Caco-2 (cell line): ENCODE measurements at regions not wholly inside any gene's neighbourhood (a gene's known extent, or its start where the extent isn't known, plus 50 kb on each side); places are given as distances from the start of the nearest gene placed in this dataset.

Experiments
- BruUV-seq: library from RNA; stranded (reverse); fragments of 400-500 nt; replicated peaks from 2 replicates; lab custom pipeline; 2021; lab: Mats Ljungman, UMichigan
- CTCF ChIA-PET: fragments of 300-600 bp; sonication (Branson Sonifier 250); formaldehyde crosslinking; loops from one replicate; lab custom pipeline; 2022; ENCODE audit warnings: antibody characterized with exemption; lab: Charles Lee
- POLR2A ChIA-PET: fragments of 300-600 bp; sonication (Branson Sonifier 250); formaldehyde crosslinking; loops from one replicate; lab custom pipeline; 2022; ENCODE audit warnings: antibody characterized with exemption; lab: Charles Lee
- DNase-seq, 2 experiments: peaks; one replicate each; pipeline versions ENCODE4 v3.0.0 to v3.0.0-alpha.2; 2020 to 2022
- H3K27me3 ChIP-seq: replicated peaks from 2 replicates; pipeline ENCODE4 v1.6.0; 2011; ENCODE audit warnings: low read length; ENCODE audit not compliant: control insufficient read depth, insufficient read depth
- H3K36me3 ChIP-seq: 2 replicates; pipeline ENCODE4 v1.5.1; 2011; ENCODE audit warnings: low read length; ENCODE audit not compliant: control insufficient read depth, insufficient read depth
- H3K4me1 ChIP-seq: fragments of 250-450 bp; sonication (Bioruptor Pico); 2 replicates; pipeline ENCODE4 v1.5.1; 2020; ENCODE audit warnings: mild to moderate bottlenecking
- H3K4me3 ChIP-seq: 2 replicates; pipeline ENCODE4 v1.5.1; 2011; ENCODE audit warnings: low read depth, mild to moderate bottlenecking, control low read depth, low read length
- H3K9me3 ChIP-seq: fragments of 250-450 bp; sonication (Bioruptor Pico); 2 replicates; pipeline ENCODE4 v1.5.1; 2020; ENCODE audit warnings: mild to moderate bottlenecking, moderate library complexity
- H3K27ac Mint-ChIP-seq: one replicate; pipeline ENCODE4 v1.8.0; 2022; ENCODE audit warnings: mixed read lengths; ENCODE audit not compliant: unreplicated experiment
- H3K27me3 Mint-ChIP-seq: one replicate; pipeline ENCODE4 v1.8.0; 2022; ENCODE audit warnings: mixed read lengths; ENCODE audit not compliant: insufficient read depth, unreplicated experiment
- H3K36me3 Mint-ChIP-seq: one replicate; pipeline ENCODE4 v1.8.0; 2022; ENCODE audit warnings: mild to moderate bottlenecking, mixed read lengths; ENCODE audit not compliant: insufficient read depth, unreplicated experiment
- H3K4me1 Mint-ChIP-seq: one replicate; pipeline ENCODE4 v1.8.0; 2022; ENCODE audit warnings: low read depth, mixed read lengths; ENCODE audit not compliant: unreplicated experiment
- H3K4me3 Mint-ChIP-seq: one replicate; pipeline ENCODE4 v1.8.0; 2022; ENCODE audit warnings: mild to moderate bottlenecking, moderate library complexity, mixed read lengths; ENCODE audit not compliant: unreplicated experiment
- H3K9me3 Mint-ChIP-seq: one replicate; pipeline ENCODE4 v1.8.0; 2022; ENCODE audit warnings: mixed read lengths; ENCODE audit not compliant: unreplicated experiment
- CTCF ChIP-seq, 2 experiments: fragments of 200-600 bp in 1 of 2; IDR thresholded peaks; 1 replicate in 1 of 2; 2 replicates in 1 of 2; pipeline versions ENCODE4 v1.5.1 to v1.8.0; 2011 to 2022; ENCODE audit warnings: antibody characterized with exemption in 1 of 2, control low read depth in 1 of 2, inconsistent platforms in 1 of 2, low read depth in 1 of 2, low read length in 1 of 2, mild to moderate bottlenecking in 1 of 2, moderate library complexity in 1 of 2; ENCODE audit not compliant: insufficient read depth in 1 of 2, severe bottlenecking in 1 of 2, unreplicated experiment in 1 of 2
- intact Hi-C: fragments of 100-400 bp; cut with micrococcal nuclease; formaldehyde crosslinking; loops from one replicate; pipeline ENCODE4 v1.10.0; 2022; ENCODE audit not compliant: unreplicated experiment

- Histone ChIP-seq H3K4me1 (no peaks in the 10 kb centered on the region), H3K9me3 (no peaks in the 10 kb centered on the region), H3K27me3 (no peaks in the 10 kb centered on the region), H3K4me3 (no peak overlapping the region), H3K36me3 (no peaks in the 10 kb centered on the region)
- TF ChIP-seq CTCF (IDR thresholded peaks at IDR 0.05; ENCODE audit: insufficient read depth in 1 of 2, low read depth in 1 of 2, low read length in 1 of 2, severe bottlenecking in 1 of 2, unreplicated experiment in 1 of 2), result no peak
- ChIA-PET CTCF (no interaction called here), POLR2A (no interaction called here)
- Mint-ChIP-seq H3K9me3 (no peaks in the 10 kb centered on the region), H3K36me3 (no peaks in the 10 kb centered on the region), H3K27me3 (peaks cover 8% of the 10 kb centered on the region), H3K27ac (no peak overlapping the region), H3K4me3 (no peak overlapping the region), H3K4me1 (no peaks in the 10 kb centered on the region)
- no TSS peak for BruUV-seq
- intact Hi-C loops, result no loop called here
- DNase-seq, result no peak
Observed at GRCh38 chr12:77237896-77238295, 172.5 kb upstream of the E2F7 start.

GRCh38 chr12:77236066-77236465 is 170.7 kb upstream of the E2F7 start:
- no peak overlapping the region for H3K4me3 ChIP-seq
- ChIA-PET POLR2A (no interaction called here), CTCF (no interaction called here)
- peaks cover 14% of the 10 kb centered on the region for H3K27me3 Mint-ChIP-seq
- H3K36me3 Mint-ChIP-seq, result no peaks in the 10 kb centered on the region
- H3K4me3 Mint-ChIP-seq, result no peak overlapping the region
- no peaks in the 10 kb centered on the region for H3K4me1 ChIP-seq
- BruUV-seq, result no TSS peak
- TF ChIP-seq CTCF (IDR thresholded peaks at IDR 0.05; ENCODE audit: insufficient read depth in 1 of 2, low read depth in 1 of 2, low read length in 1 of 2, severe bottlenecking in 1 of 2, unreplicated experiment in 1 of 2), result no peak
- intact Hi-C loops, result no loop called here
- H3K9me3 ChIP-seq, result no peaks in the 10 kb centered on the region
- no peaks in the 10 kb centered on the region for H3K9me3 Mint-ChIP-seq
- H3K27ac Mint-ChIP-seq, result no peak overlapping the region
- no peaks in the 10 kb centered on the region for H3K27me3 ChIP-seq
- no peaks in the 10 kb centered on the region for H3K36me3 ChIP-seq
- no peaks in the 10 kb centered on the region for H3K4me1 Mint-ChIP-seq
- no peak for DNase-seq

- H3K9me3 Mint-ChIP-seq, result no peaks in the 10 kb centered on the region
- no peak for TF ChIP-seq CTCF (IDR thresholded peaks at IDR 0.05; ENCODE audit: insufficient read depth in 1 of 2, low read depth in 1 of 2, low read length in 1 of 2, severe bottlenecking in 1 of 2, unreplicated experiment in 1 of 2)
- no peaks in the 10 kb centered on the region for H3K4me1 Mint-ChIP-seq
- no peaks in the 10 kb centered on the region for H3K36me3 Mint-ChIP-seq
- Histone ChIP-seq H3K27me3 (no peaks in the 10 kb centered on the region), H3K4me1 (no peaks in the 10 kb centered on the region), H3K9me3 (no peaks in the 10 kb centered on the region), H3K36me3 (no peaks in the 10 kb centered on the region), H3K4me3 (no peak overlapping the region)
- POLR2A ChIA-PET, result no interaction called here
- H3K27me3 Mint-ChIP-seq, result peaks cover 12% of the 10 kb centered on the region
- H3K4me3 Mint-ChIP-seq, result no peak overlapping the region
- H3K27ac Mint-ChIP-seq, result no peak overlapping the region
- CTCF ChIA-PET, result no interaction called here
- intact Hi-C loops, result no loop called here
- no peak for DNase-seq
- BruUV-seq, result no TSS peak
Observed at GRCh38 chr12:77232045-77232444, 166.7 kb upstream of the E2F7 start.
